ENCODE measurements at regions not wholly inside any gene's neighbourhood (a gene's known extent, or its start where the extent isn't known, plus 50 kb on each side); places are given as distances from the start of the nearest gene placed in this dataset.
A peak's percentile ranks its signal among the peaks of the same experiment; 100 is the strongest.
"Not testable (repeated sequence)": the region's sequence is repeated elsewhere in the genome, so short reads cannot be mapped to it uniquely, and the experiment has no call there.

- peak; percentile 2 for DNase-seq
Observed at GRCh38 chr3:74267588-74268184, 346.8 kb downstream of the CNTN3 start.

- no peak for DNase-seq
Observed at GRCh38 chr3:74267131-74267530, 347.3 kb downstream of the CNTN3 start.

GRCh38 chr3:74265069-74265468 lies 349.4 kb downstream of the CNTN3 start:
- DNase-seq = no peak

- DNase-seq = no peak
Observed at GRCh38 chr3:74263031-74263430, 351.4 kb downstream of the CNTN3 start.

DNA sequence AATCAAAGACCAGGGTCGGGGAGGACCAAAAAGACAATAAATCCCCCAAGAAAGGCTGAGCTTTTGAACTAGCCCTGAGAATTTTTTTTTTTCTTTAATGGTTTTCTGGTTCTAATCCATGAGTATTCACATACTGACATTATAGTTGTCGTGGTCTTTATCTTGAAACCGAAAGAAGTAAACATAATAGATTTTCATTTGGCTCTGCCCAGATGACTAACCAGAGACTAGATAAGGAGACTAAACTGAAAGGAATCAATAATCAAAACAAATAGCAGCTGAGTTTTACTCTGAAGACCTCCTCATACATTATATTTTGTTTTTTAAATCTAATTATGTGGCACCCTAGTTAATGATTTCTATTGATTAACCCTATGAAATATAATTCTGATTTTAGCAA lies 381.4 kb downstream of the CNTN3 start:
- DNase-seq = no peak

DNA sequence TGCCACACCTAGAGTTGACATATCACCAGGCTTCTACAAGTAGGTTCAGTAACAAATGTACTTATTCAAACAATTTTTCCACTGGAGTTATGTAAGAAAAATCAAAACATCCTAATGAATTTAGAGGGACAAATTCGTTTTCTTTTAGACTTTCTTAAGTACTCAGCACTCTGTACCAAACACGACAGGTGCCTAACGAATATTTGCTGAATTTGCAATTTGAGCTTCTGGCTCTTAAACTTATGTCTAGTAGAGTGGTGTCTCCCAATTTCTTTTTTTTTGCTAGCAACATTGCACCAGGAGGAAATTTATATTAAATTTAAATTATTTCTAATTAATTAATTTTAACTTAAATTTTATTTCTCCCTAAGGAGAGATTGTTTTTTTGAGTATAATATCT lies 397.0 kb downstream of the CNTN3 start:
- no peak for DNase-seq

GRCh38 chr3:74214286-74214685 lies 400.2 kb downstream of the CNTN3 start:
- no peak for DNase-seq

DNA sequence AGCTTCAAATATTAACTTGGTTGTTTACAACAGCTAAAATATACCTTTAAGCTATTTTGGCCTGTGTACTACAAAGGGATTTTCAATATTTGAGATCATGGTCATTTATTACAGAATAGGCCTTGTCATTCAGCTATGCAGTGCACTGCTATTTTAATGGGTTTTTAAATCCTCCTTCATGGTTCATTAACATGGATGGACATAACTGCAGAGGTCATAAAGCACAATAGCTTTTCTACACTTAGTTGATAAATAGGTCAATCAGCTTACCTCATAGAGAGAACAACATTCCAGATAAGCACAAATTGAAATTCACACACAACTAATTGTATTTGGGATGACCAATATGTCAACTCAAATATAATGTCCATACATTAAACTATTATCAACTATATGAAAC lies 403.7 kb downstream of the CNTN3 start:
- no peak for DNase-seq

DNA sequence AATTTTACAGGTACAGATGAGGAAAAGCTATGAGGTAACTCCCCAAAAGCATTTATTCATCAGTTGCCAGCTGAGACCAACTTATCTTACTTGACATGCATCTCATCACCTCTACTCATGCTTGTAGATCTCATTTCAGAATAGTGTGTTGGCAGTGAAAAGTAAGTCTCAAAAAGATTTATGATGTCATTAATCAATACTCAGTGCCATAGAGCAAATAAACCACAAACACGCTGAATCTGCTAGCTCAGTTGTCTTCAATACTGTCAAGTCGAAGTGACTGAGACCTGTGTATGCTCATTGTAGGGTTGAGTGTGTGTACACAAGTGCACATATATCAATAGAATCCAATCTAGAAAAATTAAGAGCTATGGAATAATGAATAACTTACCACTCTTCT lies 413.5 kb downstream of the CNTN3 start:
- no peak for DNase-seq

DNA sequence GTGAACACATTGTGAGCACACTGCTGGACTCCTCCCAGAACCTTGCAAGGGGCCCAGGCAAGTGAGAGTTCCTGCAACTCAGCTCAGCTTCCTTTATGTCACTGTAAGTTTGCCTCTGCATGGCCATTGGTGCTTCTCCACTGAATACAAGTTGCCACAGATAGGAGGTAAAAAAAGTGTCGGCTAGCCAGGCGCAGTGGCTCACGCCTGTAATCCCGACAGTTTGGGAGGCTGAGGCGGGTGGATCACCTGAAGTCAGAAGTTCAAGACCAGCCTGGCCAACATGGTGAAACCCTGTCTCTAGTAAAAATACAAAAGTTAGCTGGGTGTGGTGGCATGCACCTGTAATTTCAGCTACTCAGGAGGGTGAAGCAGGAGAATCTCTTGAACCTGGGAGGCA lies 435.8 kb downstream of the CNTN3 start:
- DNase-seq = not testable (repeated sequence)

- no peak for DNase-seq
Observed at GRCh38 chr3:74173090-74173489, 441.4 kb downstream of the CNTN3 start.

- DNase-seq = no peak
Observed at GRCh38 chr3:74167926-74168325, 446.5 kb downstream of the CNTN3 start.

DNA sequence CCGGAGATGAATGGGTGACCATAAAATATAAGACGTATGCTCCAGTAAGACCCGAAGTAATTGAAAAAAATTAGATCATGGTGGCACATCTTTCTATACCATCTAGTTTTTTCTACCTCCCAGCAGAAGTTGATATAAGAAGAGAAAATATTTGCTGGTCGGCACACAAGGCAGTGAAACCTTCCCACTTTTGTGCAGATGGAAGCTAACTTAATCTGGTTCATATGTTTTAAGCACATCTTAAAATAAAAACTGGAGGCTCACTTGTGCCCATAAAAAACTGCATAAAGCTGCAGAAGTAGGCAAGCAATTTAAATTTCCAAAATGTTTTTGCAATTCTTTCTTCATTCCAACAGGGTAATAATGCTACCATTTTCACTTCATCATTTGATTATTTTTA lies 449.2 kb downstream of the CNTN3 start:
- no peak for DNase-seq

DNA sequence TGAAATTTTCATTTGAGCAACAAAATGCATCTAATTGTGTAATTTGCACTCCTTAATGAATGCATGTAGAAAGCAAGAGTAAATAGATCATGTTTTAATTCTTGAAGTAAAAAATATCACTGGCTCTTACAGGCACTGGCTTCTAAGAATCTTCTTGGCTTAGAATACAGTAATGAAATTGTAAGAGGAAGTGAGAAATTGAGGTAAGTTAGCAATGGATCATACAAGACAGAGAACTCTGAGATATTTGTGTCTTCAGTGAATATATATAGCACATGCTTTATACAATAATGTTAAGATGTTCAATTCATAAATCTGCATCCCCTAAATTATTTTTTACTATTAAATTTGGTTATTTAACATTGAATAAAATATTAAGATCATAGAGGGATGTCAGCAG lies 465.0 kb downstream of the CNTN3 start:
- DNase-seq = no peak

DNA sequence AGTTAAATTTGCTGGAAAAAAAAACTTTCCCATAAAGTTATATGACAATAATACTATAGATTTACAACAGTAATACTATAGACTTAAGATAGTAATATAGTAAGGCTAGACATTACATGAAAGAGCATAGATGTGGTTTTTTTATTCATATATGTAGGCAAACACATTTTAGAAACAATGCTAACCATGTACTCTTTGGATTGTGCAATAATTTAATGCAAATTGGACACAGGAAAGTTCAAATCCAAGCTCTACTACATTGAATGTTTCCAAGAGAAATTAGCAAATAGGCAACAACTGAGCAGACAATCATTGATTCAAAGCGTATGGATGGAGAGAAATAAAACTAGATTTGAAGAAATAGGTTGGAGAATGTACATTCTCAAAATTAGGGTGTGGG lies 469.2 kb downstream of the CNTN3 start:
- no peak for DNase-seq

GRCh38 chr3:74139648-74140047 lies 474.8 kb downstream of the CNTN3 start:
- DNase-seq = no peak

DNA sequence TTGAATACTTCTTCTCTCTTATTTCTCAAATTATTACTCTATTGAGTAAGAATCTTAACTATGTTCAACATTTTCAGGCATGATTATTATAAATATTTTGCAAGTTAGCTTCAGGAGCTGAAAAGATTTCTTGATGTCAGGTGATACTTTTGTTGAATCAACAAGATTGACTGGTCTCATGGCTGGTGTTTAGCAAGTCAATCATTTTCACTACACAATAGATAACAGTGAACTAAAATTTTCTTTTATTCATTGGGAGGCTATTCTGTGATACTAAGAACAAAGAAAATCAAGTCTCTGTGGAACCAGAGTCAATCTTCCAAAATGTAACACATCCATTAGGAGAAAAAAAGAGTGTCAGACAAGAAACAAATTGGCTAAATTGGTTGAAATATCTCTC lies 476.7 kb downstream of the CNTN3 start:
- DNase-seq = no peak

GRCh38 chr3:74135808-74136207 lies 478.7 kb downstream of the CNTN3 start:
- no peak for DNase-seq

- no peak for DNase-seq
Observed at GRCh38 chr3:74134831-74135230, 479.6 kb downstream of the CNTN3 start.

DNA sequence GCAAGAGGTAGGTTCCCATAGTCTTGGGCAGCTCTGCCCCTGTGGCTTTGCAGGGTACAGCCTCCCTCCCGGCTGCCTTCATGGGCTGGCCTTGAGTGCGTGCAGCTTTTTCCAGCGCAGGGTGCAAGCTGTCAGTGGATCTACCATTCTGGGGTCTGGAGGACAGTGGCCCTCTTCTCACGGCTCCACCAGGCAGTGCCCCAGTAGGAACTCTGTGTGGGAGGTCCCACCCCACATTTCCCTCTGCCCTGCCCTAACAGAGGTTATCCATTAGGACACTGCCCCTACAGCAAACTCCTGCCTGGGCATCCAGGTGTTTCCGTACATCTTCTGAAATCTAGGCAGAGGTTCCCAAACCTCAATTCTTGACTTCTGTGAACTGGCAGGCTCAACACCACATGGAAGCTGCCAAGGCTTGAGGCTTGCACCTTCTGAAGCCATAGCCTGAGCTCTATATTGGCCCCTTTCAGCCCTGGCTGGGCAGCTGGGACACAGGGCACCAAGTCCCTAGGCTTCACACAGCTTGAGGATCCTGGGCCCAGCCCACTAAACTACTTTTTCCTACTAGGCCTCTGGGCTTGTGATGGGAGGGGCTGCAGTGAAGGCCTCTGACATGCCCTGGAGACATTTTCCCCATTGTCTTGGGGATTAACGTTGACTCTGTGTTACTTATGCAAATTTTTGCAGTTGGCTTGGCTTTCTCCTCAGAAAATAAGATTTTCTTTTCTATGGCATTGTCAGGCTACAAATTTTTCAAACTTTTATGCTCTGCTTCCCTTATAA lies 482.7 kb downstream of the CNTN3 start:
- not testable (repeated sequence) for DNase-seq

GRCh38 chr3:74129611-74130010 lies 484.8 kb downstream of the CNTN3 start:
- no peak for DNase-seq

- no peak for DNase-seq
Observed at GRCh38 chr3:74129056-74129455, 485.4 kb downstream of the CNTN3 start.

- no peak for DNase-seq
Observed at GRCh38 chr3:74127256-74127655, 487.2 kb downstream of the CNTN3 start.

GRCh38 chr3:74124782-74125181 lies 489.7 kb downstream of the CNTN3 start:
- DNase-seq = no peak

DNA sequence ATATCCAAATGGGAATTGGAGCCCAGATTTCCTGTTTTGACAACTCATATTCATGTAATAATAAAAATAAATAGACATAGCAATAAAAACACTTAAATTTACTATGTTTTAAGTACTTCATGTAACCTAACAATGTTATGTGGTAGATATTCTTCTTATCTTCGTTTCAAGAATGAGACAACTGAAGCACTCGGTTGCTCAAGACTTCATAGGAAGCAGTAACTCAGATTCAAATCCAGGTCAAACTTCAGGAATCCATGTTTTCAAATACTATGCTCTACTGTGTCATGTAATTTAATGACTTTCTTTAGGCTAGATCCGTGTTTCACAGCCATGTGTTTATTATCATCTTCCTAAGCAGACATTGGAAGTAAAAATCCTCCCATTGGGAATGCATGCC lies 492.2 kb downstream of the CNTN3 start:
- no peak for DNase-seq
